Hepatocyte (in vitro differentiated cells): ENCODE measurements at regions not wholly inside any gene's neighbourhood (a gene's known extent, or its start where the extent isn't known, plus 50 kb on each side); places are given as distances from the start of the nearest gene placed in this dataset.

Experiments used
- CTCF ChIP-seq: fragments of 200-600 bp; sonication (generic); IDR thresholded peaks from 2 replicates; pipeline ENCODE4 v1.5.1; 2016; ENCODE audit warnings: antibody characterized with exemption, mild to moderate bottlenecking; ENCODE audit not compliant: poor library complexity
- EZH2 ChIP-seq: fragments of 200-600 bp; sonication (generic); IDR thresholded peaks from 2 replicates; pipeline ENCODE4 v1.6.1; 2016; ENCODE audit warnings: antibody characterized with exemption, mild to moderate bottlenecking, borderline replicate concordance
- EZH2phosphoT487 ChIP-seq: fragments of 200-600 bp; sonication (generic); IDR thresholded peaks from one replicate; pipeline ENCODE4 v1.6.1; 2018; ENCODE audit warnings: antibody characterized with exemption, mild to moderate bottlenecking, low read depth, moderate library complexity; ENCODE audit not compliant: unreplicated experiment, severe bottlenecking

GRCh38 chr11:122599434-122599833 is 56.1 kb upstream of the UBASH3B start:
- TF ChIP-seq EZH2phosphoT487 (no peak), CTCF (no peak), EZH2 (no peak)
